GM12892 (cell line): ENCODE measurements at regions not wholly inside any gene's neighbourhood (a gene's known extent, or its start where the extent isn't known, plus 50 kb on each side); places are given as distances from the start of the nearest gene placed in this dataset.

Source experiments
- DNase-seq: peaks from one replicate; pipeline ENCODE4 v3.0.0; 2011; ENCODE audit not compliant: insufficient read length
- FAIRE-seq: peaks from 2 replicates; lab custom pipeline; 2011; peaks lifted over from hg19 to GRCh38; lab: Jason Lieb, UNC
- POLR2A ChIP-seq: IDR thresholded peaks from 2 replicates; pipeline ENCODE4 v1.6.1; 2011; ENCODE audit warnings: low read depth, low read length, control low read depth
- POLR2AphosphoS5 ChIP-seq: IDR thresholded peaks from 2 replicates; pipeline ENCODE4 v1.6.1; 2011; ENCODE audit warnings: low read depth, low read length, control low read depth
- TAF1 ChIP-seq: IDR thresholded peaks from 2 replicates; pipeline ENCODE4 v1.6.1; 2011; ENCODE audit warnings: low read depth, mild to moderate bottlenecking, control low read depth, low read length, borderline replicate concordance

DNA sequence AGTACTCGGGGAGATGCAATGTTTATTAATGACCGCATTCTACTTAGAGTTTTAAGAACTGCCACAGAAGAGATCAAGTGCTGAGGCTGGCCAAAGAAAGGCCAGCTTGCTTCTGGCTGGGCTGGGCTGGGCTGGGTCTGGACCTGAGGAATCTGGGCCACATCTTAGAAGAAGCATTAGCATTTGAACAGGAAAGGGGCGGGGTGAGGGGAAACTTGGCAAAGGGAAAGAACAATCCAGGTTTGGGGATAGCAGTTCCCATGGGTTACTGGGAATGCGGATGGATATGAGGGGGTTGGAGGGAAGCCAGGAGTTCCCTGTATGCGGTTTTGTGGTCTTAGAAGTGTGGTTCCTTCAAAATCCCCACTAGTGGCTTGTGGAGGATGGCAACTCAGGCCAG, 83.3 kb downstream of the CLDN34 start:
- TF ChIP-seq TAF1 (no peak), POLR2A (no peak), POLR2AphosphoS5 (no peak)
- DNase-seq (no peak), FAIRE-seq (no peak)

DNA sequence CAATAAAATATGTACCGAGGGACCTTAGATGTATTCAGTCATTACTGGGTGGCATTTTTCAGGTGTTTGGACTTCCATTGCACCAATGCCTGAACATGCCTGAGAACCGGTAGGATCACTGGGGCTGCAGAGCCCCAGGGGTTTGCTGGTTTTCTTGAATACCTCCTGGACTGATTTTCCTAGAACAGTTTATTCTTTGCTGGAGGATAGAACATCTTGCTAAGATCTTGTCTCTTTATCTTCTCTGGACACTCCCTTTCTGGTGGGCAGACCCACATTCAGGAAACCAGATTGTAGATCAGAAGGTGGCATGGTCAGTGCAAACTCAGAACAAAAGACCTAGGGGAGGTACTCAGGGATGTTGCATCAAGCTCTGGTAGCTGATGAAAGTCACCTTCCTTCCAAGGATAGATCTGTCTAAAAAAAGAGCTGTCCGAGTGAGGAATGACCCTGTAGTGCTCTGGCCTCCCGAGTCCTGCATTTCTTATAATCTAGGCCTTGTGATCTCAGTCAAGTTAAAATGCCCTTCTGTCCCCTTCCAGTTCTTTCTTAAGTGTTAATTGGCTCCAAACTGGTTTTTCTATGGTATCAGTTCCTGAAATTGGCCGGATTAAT, 84.8 kb downstream of the CLDN34 start:
- no peak for DNase-seq
- TF ChIP-seq TAF1 (no peak), POLR2A (no peak), POLR2AphosphoS5 (no peak)
- FAIRE-seq, result no peak

GRCh38 chrX:10052906-10053625, 85.9 kb downstream of the CLDN34 start:
- TF ChIP-seq POLR2AphosphoS5 (no peak), TAF1 (no peak), POLR2A (no peak)
- FAIRE-seq, result no peak

DNA sequence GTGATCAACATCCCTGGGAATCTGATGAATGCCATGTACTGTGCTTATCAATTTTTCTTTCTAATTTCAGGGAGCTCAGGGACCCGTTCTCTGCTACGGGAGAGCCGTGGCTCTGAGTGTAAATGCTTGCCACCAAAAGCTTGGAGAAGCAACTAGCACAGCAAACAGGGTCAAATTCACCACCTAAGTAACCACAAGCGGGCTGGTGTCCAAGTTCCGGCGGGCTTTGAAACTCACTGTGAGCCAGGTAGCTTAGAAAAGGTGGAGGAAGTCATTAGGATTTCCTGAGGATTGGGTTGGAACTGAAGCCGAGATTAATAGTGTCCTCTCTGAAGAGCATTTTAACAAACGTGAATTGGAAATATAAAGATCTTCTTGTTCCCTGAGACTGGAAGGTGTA, 87.2 kb downstream of the CLDN34 start:
- no peak for TF ChIP-seq POLR2AphosphoS5
- no peak for TF ChIP-seq POLR2A
- no peak for TF ChIP-seq TAF1
- FAIRE-seq (no peak), DNase-seq (no peak)

More at GRCh38 chrX:10052906-10053625, 85.9 kb downstream of the CLDN34 start:
- no peak for DNase-seq

GRCh38 chrX:10055430-10055829, 88.3 kb downstream of the CLDN34 start:
- FAIRE-seq (no peak), DNase-seq (no peak)
- TF ChIP-seq POLR2A (no peak), POLR2AphosphoS5 (no peak), TAF1 (no peak)

DNA sequence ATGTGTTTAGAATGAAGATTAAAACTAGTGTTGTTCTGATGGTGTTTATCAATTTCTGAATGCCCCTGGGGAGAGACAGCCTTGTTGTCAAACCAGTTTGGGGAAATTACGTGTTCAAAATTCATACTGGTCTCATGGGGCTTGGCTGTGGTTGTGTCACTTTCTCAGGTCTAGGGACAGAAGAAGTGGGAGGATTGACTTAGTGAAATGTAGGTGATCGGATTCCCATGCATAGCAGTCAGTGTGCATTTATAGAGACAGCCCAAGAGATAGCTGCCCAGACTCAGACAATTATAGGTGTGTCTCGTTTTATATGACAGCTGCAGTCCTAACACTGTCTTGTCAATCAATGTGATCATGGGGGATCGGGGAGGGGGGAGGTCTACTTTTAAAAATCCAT, 94.4 kb upstream of the CLCN4 start:
- FAIRE-seq, result peak; percentile 84
- TF ChIP-seq TAF1 (no peak), POLR2AphosphoS5 (no peak), POLR2A (no peak)

DNA sequence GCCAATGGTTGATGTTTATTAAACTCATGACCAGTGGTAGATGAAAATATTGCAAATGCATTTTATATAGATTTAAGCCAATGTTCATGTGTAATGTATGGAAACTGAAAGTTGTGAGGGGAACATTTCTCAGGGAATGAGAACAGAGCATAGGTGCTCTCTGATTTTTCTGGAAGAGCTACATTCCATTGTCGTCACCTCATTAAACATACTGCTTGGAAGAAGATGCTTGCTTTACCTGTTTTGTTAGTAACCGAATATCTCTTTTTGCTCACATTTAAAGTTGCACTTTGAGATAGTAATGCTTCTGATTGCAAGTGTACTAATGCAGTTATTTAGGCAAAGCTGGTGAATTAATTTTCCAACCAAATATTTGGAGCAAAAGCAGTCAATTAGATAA, 93.8 kb upstream of the CLCN4 start:
- TF ChIP-seq POLR2AphosphoS5 (no peak), TAF1 (no peak), POLR2A (no peak)
- no peak for FAIRE-seq
- no peak for DNase-seq

More for the DNA sequence above, 94.4 kb upstream of the CLCN4 start:
- no peak for DNase-seq

- TF ChIP-seq POLR2AphosphoS5 (no peak), TAF1 (no peak), POLR2A (no peak)
- FAIRE-seq (no peak), DNase-seq (no peak)
These were observed 92.0 kb upstream of the CLCN4 start for GRCh38 chrX:10064736-10065135.

- TF ChIP-seq POLR2A (no peak), TAF1 (no peak), POLR2AphosphoS5 (no peak)
- FAIRE-seq (no peak), DNase-seq (no peak)
These were observed 85.9 kb upstream of the CLCN4 start for GRCh38 chrX:10070714-10071436.

DNA sequence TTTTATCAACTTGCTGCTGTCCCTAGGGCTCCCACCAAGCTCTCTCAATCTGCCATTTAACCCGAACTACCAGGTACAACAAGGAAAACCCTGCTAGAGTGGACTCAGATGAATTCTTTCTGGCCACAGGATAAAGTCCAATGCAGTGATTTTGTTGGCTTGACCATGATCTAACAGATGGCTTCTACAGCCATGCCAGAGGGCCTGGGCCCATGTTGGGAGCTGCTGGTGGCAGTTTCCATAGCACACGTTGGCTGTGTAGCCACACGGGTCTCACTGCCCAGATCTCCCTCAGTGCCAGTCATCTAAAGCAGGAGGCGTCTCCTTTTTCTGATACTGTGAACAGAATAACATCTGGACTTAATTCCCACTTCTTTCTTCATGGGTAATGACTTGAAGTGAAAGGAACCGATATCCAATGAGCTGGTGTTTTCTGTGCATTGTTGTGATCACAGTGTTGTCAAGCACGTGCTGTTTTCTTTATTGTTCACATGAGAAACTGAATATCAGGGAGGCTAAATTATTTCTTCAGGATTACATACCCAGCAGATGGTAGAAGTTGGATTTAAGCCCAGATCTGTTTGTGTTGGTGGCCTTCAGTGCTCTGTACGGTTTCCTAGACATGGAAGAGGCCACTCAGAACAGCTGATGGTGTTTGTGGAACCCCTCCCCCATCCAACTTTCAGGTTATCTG, 85.2 kb upstream of the CLCN4 start:
- no peak for FAIRE-seq
- DNase-seq, result no peak

More for the DNA sequence above, 85.2 kb upstream of the CLCN4 start:
- TF ChIP-seq POLR2AphosphoS5 (no peak), TAF1 (no peak), POLR2A (no peak)
